ENCODE measurements at regions not wholly inside any gene's neighbourhood (a gene's known extent, or its start where the extent isn't known, plus 50 kb on each side); places are given as distances from the start of the nearest gene placed in this dataset.

- no peak for DNase-seq
These were observed 122.2 kb downstream of the ACTL8 start for GRCh38 chr1:17877316-17877715.

- no peak for DNase-seq
These were observed 122.8 kb downstream of the ACTL8 start for GRCh38 chr1:17877896-17878295.

GRCh38 chr1:17878837-17879236 is 123.7 kb downstream of the ACTL8 start:
- DNase-seq: no peak

- DNase-seq: no peak
These were observed 125.3 kb downstream of the ACTL8 start for GRCh38 chr1:17880449-17880848.

- no peak for DNase-seq
These were observed 126.6 kb downstream of the ACTL8 start for GRCh38 chr1:17881761-17882160.

- no peak for DNase-seq
These were observed 128.0 kb downstream of the ACTL8 start for GRCh38 chr1:17883136-17883535.

GRCh38 chr1:17883662-17884395 is 128.7 kb downstream of the ACTL8 start:
- no peak for DNase-seq

GRCh38 chr1:17885663-17886320 is 130.7 kb downstream of the ACTL8 start:
- no peak for DNase-seq

- no peak for DNase-seq
These were observed 131.3 kb downstream of the ACTL8 start for GRCh38 chr1:17886386-17886785.

GRCh38 chr1:17886838-17887441 is 131.8 kb downstream of the ACTL8 start:
- no peak for DNase-seq

- DNase-seq: no peak
These were observed 132.7 kb downstream of the ACTL8 start for GRCh38 chr1:17887661-17888371.

GRCh38 chr1:17890056-17890814 is 135.1 kb downstream of the ACTL8 start:
- DNase-seq: no peak

GRCh38 chr1:17890815-17891191 is 135.7 kb downstream of the ACTL8 start:
- DNase-seq: no peak

- no peak for DNase-seq
These were observed 136.3 kb downstream of the ACTL8 start for GRCh38 chr1:17891205-17892110.

GRCh38 chr1:17892225-17892624 is 137.1 kb downstream of the ACTL8 start:
- DNase-seq: no peak

- no peak for DNase-seq
These were observed 137.7 kb downstream of the ACTL8 start for GRCh38 chr1:17892851-17893250.

- no peak for DNase-seq
These were observed 138.9 kb downstream of the ACTL8 start for GRCh38 chr1:17893891-17894631.

GRCh38 chr1:17895401-17895800 is 140.3 kb downstream of the ACTL8 start:
- DNase-seq: no peak

- DNase-seq: no peak
These were observed 140.9 kb downstream of the ACTL8 start for GRCh38 chr1:17895986-17896385.

- DNase-seq: no peak
These were observed 148.3 kb downstream of the ACTL8 start for GRCh38 chr1:17903386-17903785.

GRCh38 chr1:17904290-17904689 is 149.2 kb downstream of the ACTL8 start:
- no peak for DNase-seq

All from NCI-H1048 (cell line).